22Rv1 (cell line): ENCODE measurements at regions not wholly inside any gene's neighbourhood (a gene's known extent, or its start where the extent isn't known, plus 50 kb on each side); places are given as distances from the start of the nearest gene placed in this dataset.

ENCODE experiments used
- CTCF ChIP-seq: fragments of 450-650 bp; IDR thresholded peaks from 2 replicates; pipeline ENCODE4 v1.5.1; 2017; ENCODE audit warnings: mild to moderate bottlenecking
- ZFX ChIP-seq: fragments of 450-650 bp; IDR thresholded peaks from 2 replicates; pipeline ENCODE4 v1.6.1; 2017; ENCODE audit warnings: antibody characterized with exemption, borderline replicate concordance

- TF ChIP-seq CTCF (no peak), ZFX (no peak)
Measured at GRCh38 chr3:176946202-176946601, 251.1 kb downstream of the TBL1XR1 start.
